SK-N-SH (cell line): ENCODE measurements at regions not wholly inside any gene's neighbourhood (a gene's known extent, or its start where the extent isn't known, plus 50 kb on each side); places are given as distances from the start of the nearest gene placed in this dataset.

ENCODE experiments used
- CTCF ChIA-PET: fragments of 300-600, 350-600 bp; formaldehyde crosslinking; extraction: SDS; loops from one replicate; lab custom pipeline; 2021; lab: Yijun Ruan, JAX
- POLR2A ChIA-PET: fragments of 350-600 bp; sonication (Branson Sonifier 250); formaldehyde crosslinking; extraction: SDS; loops from one replicate; lab custom pipeline; 2020; ENCODE audit warnings: antibody characterized with exemption, inconsistent platforms; lab: Yijun Ruan, JAX
- DNase-seq: peaks from one replicate; pipeline ENCODE4 v3.0.0; 2012
- H2AFZ ChIP-seq: fragments of 200-600 bp; sonication (generic); 2 replicates; pipeline ENCODE4 v1.8.1; 2016; ENCODE audit warnings: antibody characterized with exemption, mild to moderate bottlenecking, low read depth
- H3F3A ChIP-seq: fragments of 200-600 bp; sonication (generic); replicated peaks from 2 replicates; pipeline ENCODE3; 2016; ENCODE audit warnings: antibody characterized with exemption, mild to moderate bottlenecking; ENCODE audit not compliant: insufficient read depth
- H3K27ac ChIP-seq, 2 experiments: fragments of 200-500 bp in 1 of 2; fragments of 200-600 bp in 1 of 2; sonication (Bioruptor generic) in 1 of 2; sonication (generic), shearing (Covaris generic) in 1 of 2; 2 replicates each; pipeline versions ENCODE4 v1.5.1 to v1.6.1; 2014 to 2016; ENCODE audit warnings: low read depth in 2 of 2, inconsistent platforms in 1 of 2, low read length in 1 of 2, mild to moderate bottlenecking in 1 of 2, mixed read lengths in 1 of 2
- H3K27me3 ChIP-seq: fragments of 200-600 bp; sonication (generic), shearing (Covaris generic); 2 replicates; pipeline ENCODE4 v1.6.1; 2016; ENCODE audit warnings: mixed run types; ENCODE audit not compliant: insufficient read depth
- H3K36me3 ChIP-seq, 2 experiments: fragments of 200-500 bp in 1 of 2; fragments of 200-600 bp in 1 of 2; sonication (Bioruptor generic) in 1 of 2; sonication (generic) in 1 of 2; replicated peaks in 1 of 2; 2 replicates each; pipeline versions ENCODE3 to v1.5.1; 2014 to 2016; ENCODE audit warnings: low read length in 1 of 2, mild to moderate bottlenecking in 1 of 2; ENCODE audit not compliant: insufficient read depth in 2 of 2, control insufficient read depth in 1 of 2
- H3K4me1 ChIP-seq, 2 experiments: fragments of 200-500 bp in 1 of 2; fragments of 200-600 bp in 1 of 2; sonication (Bioruptor generic) in 1 of 2; sonication (generic), shearing (Covaris generic) in 1 of 2; 2 replicates each; pipeline versions ENCODE4 v1.5.1 to v1.6.1; 2014 to 2016; ENCODE audit warnings: low read depth in 1 of 2, low read length in 1 of 2, mixed run types in 1 of 2; ENCODE audit not compliant: insufficient read depth in 2 of 2, control insufficient read depth in 1 of 2
- H3K4me2 ChIP-seq: fragments of 200-600 bp; sonication (generic), shearing (Covaris generic); 2 replicates; pipeline ENCODE4 v1.6.1; 2017; ENCODE audit warnings: mixed run types
- H3K4me3 ChIP-seq, 2 experiments: fragments of 200-500 bp in 1 of 2; fragments of 200-600 bp in 1 of 2; sonication (Bioruptor generic) in 1 of 2; sonication (generic), shearing (Covaris generic) in 1 of 2; 2 replicates each; pipeline versions ENCODE4 v1.5.1 to v1.8.1; 2014 to 2016; ENCODE audit warnings: low read depth in 2 of 2, inconsistent platforms in 1 of 2, low read length in 1 of 2, mild to moderate bottlenecking in 1 of 2, mixed read lengths in 1 of 2, moderate library complexity in 1 of 2
- H3K79me2 ChIP-seq: fragments of 200-600 bp; sonication (generic); 2 replicates; pipeline ENCODE4 v1.8.1; 2017; ENCODE audit warnings: mild to moderate bottlenecking; ENCODE audit not compliant: insufficient read depth
- H3K9ac ChIP-seq: fragments of 200-600 bp; sonication (generic); 2 replicates; pipeline ENCODE4 v1.6.1; 2017; ENCODE audit warnings: mixed run types
- H3K9me2 ChIP-seq: fragments of 200-600 bp; sonication (generic); 2 replicates; pipeline ENCODE4 v1.6.1; 2017; ENCODE audit warnings: mixed run types
- H3K9me3 ChIP-seq: fragments of 200-600 bp; sonication (generic); 2 replicates; pipeline ENCODE4 v1.6.1; 2017; ENCODE audit warnings: mixed run types, mild to moderate bottlenecking, moderate library complexity
- H4K20me1 ChIP-seq: fragments of 200-600 bp; sonication (generic); 2 replicates; pipeline ENCODE4 v1.6.1; 2017; ENCODE audit warnings: mild to moderate bottlenecking, mixed run types; ENCODE audit not compliant: insufficient read depth
- CTCF ChIP-seq: fragments of 200-600 bp; sonication (generic); IDR thresholded peaks from 2 replicates; pipeline ENCODE4 v1.6.1; 2017; ENCODE audit warnings: antibody characterized with exemption, mild to moderate bottlenecking, moderate library complexity
- ELF1 ChIP-seq: IDR thresholded peaks from 2 replicates; pipeline ENCODE4 v1.4.0; 2012
- FOXJ3 ChIP-seq: sonication (generic); formaldehyde crosslinking; IDR thresholded peaks from 2 replicates; pipeline ENCODE4 v1.5.1; 2020; ENCODE audit warnings: mild to moderate bottlenecking, missing genetic modification reagents
- MEF2A ChIP-seq: IDR thresholded peaks from 2 replicates; pipeline ENCODE4 v1.4.0; 2012; ENCODE audit warnings: low read depth, borderline replicate concordance
- NFIC ChIP-seq: IDR thresholded peaks from 2 replicates; pipeline ENCODE4 v1.4.0; 2012; ENCODE audit warnings: borderline replicate concordance
- PBX3 ChIP-seq: IDR thresholded peaks from 2 replicates; pipeline ENCODE4; 2012
- RAD21 ChIP-seq: IDR thresholded peaks from 2 replicates; pipeline ENCODE4 v1.6.1; 2012; ENCODE audit warnings: mild to moderate bottlenecking, low read length
- RCOR1 ChIP-seq: fragments of 150-350 bp; IDR thresholded peaks from 2 replicates; pipeline ENCODE4 v1.6.1; 2017; ENCODE audit warnings: antibody characterized with exemption, low read length
- SMC3 ChIP-seq: IDR thresholded peaks from 2 replicates; pipeline ENCODE4 v1.6.1; 2012; ENCODE audit warnings: low read depth, low read length, improper control_type of control experiment
- TCF12 ChIP-seq: IDR thresholded peaks from 2 replicates; pipeline ENCODE4 v1.4.0; 2012
- WGBS: methylation state at CpG from one replicate; pipeline ENCODE4 v1.1.6; 2017; ENCODE audit warnings: low lambda C conversion rate; 5-methylcytosine and 5-hydroxymethylcytosine counted together

GRCh38 chr12:24111086-24111485, 161.6 kb upstream of the SOX5 start:
- CTCF ChIA-PET = interaction anchor here (1.1 to 1.2 kb wide), 2 partner anchors 11 to 486 kb away, joined by 3 to 4 read pairs; no protein-coding TSS in a partner anchor
- no peak for DNase-seq
- H2AFZ ChIP-seq = no peak overlapping the region

GRCh38 chr12:24109381-24110039, 160.0 kb upstream of the SOX5 start:
- CTCF ChIA-PET = interaction anchor here (0.7 to 1.2 kb wide), 10 partner anchors 9 to 670 kb away, joined by 3 to 4 read pairs (median 3); no protein-coding TSS in a partner anchor
- POLR2A ChIA-PET = no interaction called here

More at GRCh38 chr12:24111086-24111485, 161.6 kb upstream of the SOX5 start:
- no peaks in the 10 kb centered on the region for H3K79me2 ChIP-seq
- TF ChIP-seq TCF12 (peak; percentile 17; the same call in 1 of the 2 replicates), MEF2A (no peak), PBX3 (peak; percentile 58; the same call in 1 of the 2 replicates)
- TF ChIP-seq, all 33 proteins: peak for 2
- H3K4me3 ChIP-seq = no peak overlapping the region
- 26% methylated on average over 1 of the region's 1 CpG for WGBS
- H3F3A ChIP-seq = peaks cover 10% of the 10 kb centered on the region
- H3K4me2 ChIP-seq = no peak overlapping the region
- H3K9me3 ChIP-seq = no peaks in the 10 kb centered on the region
- no peak overlapping the region for H3K9ac ChIP-seq
- no peaks in the 10 kb centered on the region for H3K36me3 ChIP-seq
- H3K4me1 ChIP-seq = peaks cover 0 to 7% of the 10 kb centered on the region in 2 experiments; a peak in 1 of 4 replicates
- no peaks in the 10 kb centered on the region for H3K9me2 ChIP-seq
- POLR2A ChIA-PET = no interaction called here
- H4K20me1 ChIP-seq = no peaks in the 10 kb centered on the region
- H3K27ac ChIP-seq = no peak overlapping the region
- H3K27me3 ChIP-seq = no peaks in the 10 kb centered on the region

More at GRCh38 chr12:24109381-24110039, 160.0 kb upstream of the SOX5 start:
- DNase-seq = peak; percentile 35
- Histone ChIP-seq H3F3A (peaks cover 10% of the 10 kb centered on the region), H3K79me2 (no peaks in the 10 kb centered on the region), H4K20me1 (no peaks in the 10 kb centered on the region), H3K9me2 (no peaks in the 10 kb centered on the region), H3K9me3 (no peaks in the 10 kb centered on the region), H3K4me3 (no peak overlapping the region; a peak in 1 of 4 replicates), H2AFZ (no peak overlapping the region), H3K4me2 (no peak overlapping the region), H3K27me3 (no peaks in the 10 kb centered on the region), H3K27ac (no peak overlapping the region)
- 41% methylated on average over 3 of the region's 3 CpGs for WGBS
- no peak for TF ChIP-seq FOXJ3 (CRISPR knock-in tag)
- peak; percentile 73 for TF ChIP-seq CTCF
- TF ChIP-seq RCOR1 = no peak
- peak; percentile 74 for TF ChIP-seq RAD21
- TF ChIP-seq NFIC = no peak
- no peak for TF ChIP-seq ELF1
- TF ChIP-seq MEF2A = no peak
- peak; percentile 45; the same call in 1 of the 2 replicates for TF ChIP-seq SMC3
- TF ChIP-seq, all 33 proteins: peak for 3
- H3K9ac ChIP-seq = no peak overlapping the region
- H3K36me3 ChIP-seq = no peaks in the 10 kb centered on the region
- peaks cover 0 to 7% of the 10 kb centered on the region in 2 experiments; a peak in 1 of 4 replicates for H3K4me1 ChIP-seq
